HepG2 (cell line): ENCODE measurements at regions not wholly inside any gene's neighbourhood (a gene's known extent, or its start where the extent isn't known, plus 50 kb on each side); places are given as distances from the start of the nearest gene placed in this dataset.

Experiments
- ATAC-seq: fragments of 200-7000 bp; cut with Tn5 transposase; 3 replicates; pipeline ENCODE4 v1.9.1; 2020; ENCODE audit warnings: mild to moderate bottlenecking, moderate library complexity
- BruUV-seq: library from RNA; stranded (reverse); fragments of 400-500 nt; replicated peaks from 2 replicates; lab custom pipeline; 2021; lab: Mats Ljungman, UMichigan
- CTCF ChIA-PET: fragments of 300-600 bp; formaldehyde crosslinking; extraction: SDS; loops from one replicate; lab custom pipeline; 2021; ENCODE audit warnings: low total read pairs, inconsistent platforms, low intra/inter-chr PET ratio; lab: Yijun Ruan, JAX
- POLR2A ChIA-PET: fragments of 350-600 bp; sonication (Branson Sonifier 250); formaldehyde crosslinking; loops from one replicate; lab custom pipeline; 2020; ENCODE audit warnings: antibody characterized with exemption, inconsistent platforms; lab: Yijun Ruan, JAX
- DNase-seq: peaks from one replicate; pipeline ENCODE4 v3.0.0-alpha.2; 2015; ENCODE audit warnings: low spot score
- FAIRE-seq: peaks from 3 replicates; lab custom pipeline; 2011; peaks lifted over from hg19 to GRCh38; lab: Jason Lieb, UNC
- H2AFZ ChIP-seq: one replicate; pipeline ENCODE4 v1.6.1; 2011; ENCODE audit warnings: low read length, inconsistent platforms
- H3K27ac ChIP-seq: fragments of 300-600 bp; 3 replicates; pipeline ENCODE4 v1.8.0; 2011; ENCODE audit warnings: mixed run types, mild to moderate bottlenecking, mixed read lengths, low read length, inconsistent platforms; ENCODE audit not compliant: insufficient read depth; ENCODE audit errors: extremely low read length
- H3K27me3 ChIP-seq, 2 experiments: fragments of 200-600 bp in 1 of 2; 2 replicates in 1 of 2; 3 replicates in 1 of 2; pipeline versions ENCODE4 v1.6.0 to v1.8.0; 2011; ENCODE audit warnings: low read length in 2 of 2, mild to moderate bottlenecking in 2 of 2, moderate library complexity in 2 of 2, inconsistent platforms in 1 of 2; ENCODE audit not compliant: insufficient read depth in 2 of 2, control insufficient read depth in 1 of 2
- H3K36me3 ChIP-seq, 2 experiments: fragments of 200-600 bp in 1 of 2; replicated peaks in 1 of 2; 2 replicates in 1 of 2; 3 replicates in 1 of 2; pipeline versions ENCODE4 v1.5.1 to v1.8.0; 2011; ENCODE audit warnings: low read length in 2 of 2, inconsistent platforms in 1 of 2; ENCODE audit not compliant: insufficient read depth in 2 of 2, control insufficient read depth in 1 of 2
- H3K4me1 ChIP-seq: 2 replicates; pipeline ENCODE4 v1.5.1; 2012; ENCODE audit warnings: low read length, inconsistent platforms; ENCODE audit not compliant: insufficient read depth
- H3K4me2 ChIP-seq: 2 replicates; pipeline ENCODE4 v1.6.0; 2011; ENCODE audit warnings: low read depth, low read length, inconsistent platforms
- H3K4me3 ChIP-seq, 3 experiments: fragments of 200-600 bp in 1 of 3; sonication (generic), shearing (Covaris generic) in 1 of 3; replicated peaks in 1 of 3; 2 replicates each; pipeline ENCODE4 v1.5.1; 2011 to 2016; ENCODE audit warnings: low read length in 3 of 3, inconsistent platforms in 2 of 3, low read depth in 2 of 3, mild to moderate bottlenecking in 2 of 3, control low read depth in 1 of 3, mixed read lengths in 1 of 3; ENCODE audit not compliant: insufficient read depth in 1 of 3
- H3K79me2 ChIP-seq: one replicate; pipeline ENCODE4 v1.6.1; 2011; ENCODE audit warnings: low read length, inconsistent platforms; ENCODE audit not compliant: insufficient read depth
- H3K9ac ChIP-seq: 2 replicates; pipeline ENCODE4 v1.6.0; 2011; ENCODE audit warnings: mild to moderate bottlenecking, low read depth, low read length, inconsistent platforms; ENCODE audit not compliant: insufficient read depth
- H3K9me3 ChIP-seq: 2 replicates; pipeline ENCODE4 v1.5.1; 2012; ENCODE audit warnings: mild to moderate bottlenecking, low read length
- H4K20me1 ChIP-seq: 2 replicates; pipeline ENCODE4 v1.6.0; 2011; ENCODE audit warnings: inconsistent platforms, mild to moderate bottlenecking, low read length, moderate library complexity; ENCODE audit not compliant: insufficient read depth
- HOXD1 ChIP-seq: sonication (generic); formaldehyde crosslinking; IDR thresholded peaks from 2 replicates; pipeline ENCODE4 v1.5.0; 2020; ENCODE audit warnings: missing genetic modification reagents
- KMT2B ChIP-seq: IDR thresholded peaks from 2 replicates; pipeline ENCODE4 v1.6.1; 2016; ENCODE audit warnings: missing genetic modification reagents, missing compliant biosample characterization
- MAFF ChIP-seq: IDR thresholded peaks from 2 replicates; pipeline ENCODE4 v1.6.1; 2011; ENCODE audit warnings: low read depth, low read length, improper control_type of control experiment
- MED13 ChIP-seq: sonication (generic); formaldehyde crosslinking; IDR thresholded peaks from 2 replicates; pipeline ENCODE4 v1.5.0; 2020; ENCODE audit warnings: missing genetic modification reagents
- NBN ChIP-seq: fragments of 450-650 bp; conservative IDR thresholded peaks from 2 replicates; pipeline ENCODE4 v1.6.1; 2017
- NFYB ChIP-seq: sonication (generic); formaldehyde crosslinking; IDR thresholded peaks from 2 replicates; pipeline ENCODE4 v1.4.0; 2020; ENCODE audit warnings: missing genetic modification reagents
- NPAS2 ChIP-seq: sonication (generic); formaldehyde crosslinking; IDR thresholded peaks from 2 replicates; pipeline ENCODE4 v1.8.0; 2022; ENCODE audit warnings: mild to moderate bottlenecking, missing genetic modification reagents, borderline replicate concordance
- RELA ChIP-seq: sonication (generic); formaldehyde crosslinking; IDR thresholded peaks from 2 replicates; pipeline ENCODE4 v1.4.0; 2020; ENCODE audit warnings: missing genetic modification reagents
- SRSF4 ChIP-seq: fragments of 200-400 bp; formaldehyde crosslinking; IDR thresholded peaks from one replicate; pipeline ENCODE4 v1.6.1; 2018; ENCODE audit warnings: mild to moderate bottlenecking, low read depth, low read length, moderate library complexity; ENCODE audit not compliant: poor library complexity, severe bottlenecking
- ZMAT3 ChIP-seq: sonication (generic); formaldehyde crosslinking; conservative IDR thresholded peaks from 2 replicates; pipeline ENCODE4 v1.7.0; 2021; ENCODE audit warnings: missing genetic modification reagents
- ZNF101 ChIP-seq: sonication (generic); formaldehyde crosslinking; IDR thresholded peaks from 2 replicates; pipeline ENCODE4 v1.4.0; 2020; ENCODE audit warnings: mild to moderate bottlenecking, low read depth, missing genetic modification reagents, borderline replicate concordance
- ZNF567 ChIP-seq: sonication (generic); formaldehyde crosslinking; IDR thresholded peaks from 2 replicates; pipeline ENCODE4 v1.8.1; 2023; ENCODE audit warnings: mild to moderate bottlenecking, missing genetic modification reagents, borderline replicate concordance
- ZNF777 ChIP-seq: sonication (generic); formaldehyde crosslinking; IDR thresholded peaks from 2 replicates; pipeline ENCODE4 v1.4.0; 2020; ENCODE audit warnings: missing genetic modification reagents
- ZSCAN12 ChIP-seq: sonication (generic); formaldehyde crosslinking; IDR thresholded peaks from 2 replicates; pipeline ENCODE4 v1.9.0; 2021; ENCODE audit warnings: mild to moderate bottlenecking, missing genetic modification reagents
- WGBS: methylation state at CpG from one replicate; pipeline ENCODE4 v1.1.6; 2017; ENCODE audit warnings: low lambda C conversion rate; 5-methylcytosine and 5-hydroxymethylcytosine counted together
- in situ Hi-C: cut with HindIII; loops from 2 replicates; pipeline ENCODE4 v1.10.0; 2017; ENCODE audit warnings: low pct_unique_long_range_greater_than_20kb; ENCODE audit not compliant: extremely low pct_ligation_motif_present
- intact Hi-C: fragments of 100-400 bp; cut with micrococcal nuclease; formaldehyde crosslinking; loops from one replicate; pipeline ENCODE4 v1.10.0; 2022; ENCODE audit not compliant: unreplicated experiment
- TF ChIP-seq, protein P1 (sequence below): sonication (generic); formaldehyde crosslinking; IDR thresholded peaks from 2 replicates; pipeline ENCODE4 v1.8.1; 2023; ENCODE audit warnings: mild to moderate bottlenecking, missing genetic modification reagents, borderline replicate concordance
- TF ChIP-seq, protein P2 (sequence below): sonication (generic); formaldehyde crosslinking; IDR thresholded peaks from 2 replicates; pipeline ENCODE4 v1.5.1; 2020; ENCODE audit warnings: mild to moderate bottlenecking, missing genetic modification reagents, moderate library complexity

DNA sequence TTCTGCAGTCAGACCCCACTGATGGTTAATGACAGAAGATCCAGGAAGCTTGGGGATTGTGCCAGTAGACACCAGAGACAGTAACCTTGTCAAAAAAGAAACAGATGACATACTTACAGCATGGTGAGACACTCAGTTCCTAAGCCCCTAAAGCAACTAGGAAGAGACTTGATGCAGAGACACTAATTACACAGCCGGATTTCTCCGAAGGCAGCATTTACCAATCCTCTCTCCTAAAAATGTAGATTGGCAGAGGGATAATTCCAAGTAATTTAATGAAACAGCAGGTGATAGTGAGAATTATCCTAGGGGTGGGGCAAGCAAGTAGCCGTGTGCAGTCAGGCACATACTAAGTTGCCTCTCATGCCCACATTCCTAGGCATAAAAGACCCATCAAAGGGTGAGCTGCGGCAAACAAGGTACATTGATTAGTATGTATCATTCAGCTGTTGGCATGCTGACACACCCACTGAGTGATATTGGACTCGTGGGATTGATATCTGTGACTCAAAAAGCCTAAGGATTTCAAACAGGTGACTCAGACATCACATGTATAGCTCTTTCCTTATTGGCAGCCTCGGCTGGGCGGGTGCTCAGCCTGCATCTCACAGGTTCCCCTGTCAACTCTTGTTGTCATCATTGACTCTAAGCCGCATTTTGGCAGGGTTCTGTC is 296.7 kb upstream of the ATP5MC3 start:
- in situ Hi-C loops = no loop called here
- Histone ChIP-seq H4K20me1 (no peaks in the 10 kb centered on the region), H3K27me3 (no peaks in the 10 kb centered on the region; a peak in 2 of 5 replicates), H2AFZ (no peak overlapping the region), H3K79me2 (no peaks in the 10 kb centered on the region), H3K9me3 (no peaks in the 10 kb centered on the region), H3K4me2 (no peak overlapping the region), H3K9ac (no peak overlapping the region), H3K36me3 (no peaks in the 10 kb centered on the region), H3K27ac (no peak overlapping the region), H3K4me1 (peaks cover 15% of the 10 kb centered on the region), H3K4me3 (no peak overlapping the region)
- ChIA-PET CTCF (no interaction called here), POLR2A (no interaction called here)
- DNase-seq (no peak), ATAC-seq (no peak), FAIRE-seq (no peak)
- no TSS peak for BruUV-seq
- intact Hi-C loops = no loop called here
- TF ChIP-seq NFYB (CRISPR knock-in tag) = no peak
- no peak for TF ChIP-seq KMT2B (CRISPR knock-in tag)
- TF ChIP-seq ZMAT3 = no peak
- TF ChIP-seq, protein P1, sequence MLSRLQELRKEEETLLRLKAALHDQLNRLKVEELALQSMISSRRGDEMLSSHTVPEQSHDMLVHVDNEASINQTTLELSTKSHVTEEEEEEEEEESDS (CRISPR knock-in tag) = no peak
- no peak for TF ChIP-seq SRSF4
- no peak for TF ChIP-seq RELA
- TF ChIP-seq, protein P2, sequence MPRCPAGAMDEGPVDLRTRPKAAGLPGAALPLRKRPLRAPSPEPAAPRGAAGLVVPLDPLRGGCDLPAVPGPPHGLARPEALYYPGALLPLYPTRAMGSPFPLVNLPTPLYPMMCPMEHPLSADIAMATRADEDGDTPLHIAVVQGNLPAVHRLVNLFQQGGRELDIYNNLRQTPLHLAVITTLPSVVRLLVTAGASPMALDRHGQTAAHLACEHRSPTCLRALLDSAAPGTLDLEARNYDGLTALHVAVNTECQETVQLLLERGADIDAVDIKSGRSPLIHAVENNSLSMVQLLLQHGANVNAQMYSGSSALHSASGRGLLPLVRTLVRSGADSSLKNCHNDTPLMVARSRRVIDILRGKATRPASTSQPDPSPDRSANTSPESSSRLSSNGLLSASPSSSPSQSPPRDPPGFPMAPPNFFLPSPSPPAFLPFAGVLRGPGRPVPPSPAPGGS (CRISPR knock-in tag) = no peak
- TF ChIP-seq MED13 (CRISPR knock-in tag) = no peak
- TF ChIP-seq NBN = no peak
- no peak for TF ChIP-seq ZNF101 (CRISPR knock-in tag)
- no peak for TF ChIP-seq ZNF777 (CRISPR knock-in tag)
- no peak for TF ChIP-seq ZSCAN12 (CRISPR knock-in tag)
- TF ChIP-seq MAFF = no peak
- TF ChIP-seq HOXD1 (CRISPR knock-in tag) = no peak
- no peak for TF ChIP-seq ZNF567 (CRISPR knock-in tag)
- no peak for TF ChIP-seq NPAS2 (CRISPR knock-in tag)
- WGBS = 33% methylated on average over 8 of the region's 8 CpGs
